GM18498 (cell line): ENCODE measurements at regions not wholly inside any gene's neighbourhood (a gene's known extent, or its start where the extent isn't known, plus 50 kb on each side); places are given as distances from the start of the nearest gene placed in this dataset.

Experiments
- ATAC-seq: cut with Tn5 transposase; IDR thresholded peaks from one replicate; pipeline ENCODE4 v1.9.1; 2021; ENCODE audit warnings: mild to moderate bottlenecking, moderate library complexity; ENCODE audit not compliant: unreplicated experiment

DNA sequence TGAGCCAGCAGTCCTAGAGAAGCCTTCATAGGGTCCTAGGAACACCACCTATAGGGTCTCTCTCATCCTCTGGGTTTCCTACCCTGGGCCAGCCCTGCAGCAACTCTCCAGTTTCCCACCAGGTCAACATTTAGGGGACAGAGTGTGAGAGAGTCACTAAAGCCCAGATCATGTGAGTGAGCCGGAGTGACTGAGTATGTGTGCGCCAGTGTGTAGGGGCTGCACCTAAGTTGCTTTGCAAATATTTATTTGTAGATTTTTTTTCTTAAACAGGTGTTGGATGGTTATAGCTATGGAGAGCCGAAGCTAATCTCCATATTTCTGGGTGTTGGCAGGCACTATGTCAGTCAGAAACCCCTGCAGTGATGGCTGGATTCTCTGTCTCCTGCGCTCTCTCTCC, 232.5 kb upstream of the NCAM1 start:
- no peak for ATAC-seq

DNA sequence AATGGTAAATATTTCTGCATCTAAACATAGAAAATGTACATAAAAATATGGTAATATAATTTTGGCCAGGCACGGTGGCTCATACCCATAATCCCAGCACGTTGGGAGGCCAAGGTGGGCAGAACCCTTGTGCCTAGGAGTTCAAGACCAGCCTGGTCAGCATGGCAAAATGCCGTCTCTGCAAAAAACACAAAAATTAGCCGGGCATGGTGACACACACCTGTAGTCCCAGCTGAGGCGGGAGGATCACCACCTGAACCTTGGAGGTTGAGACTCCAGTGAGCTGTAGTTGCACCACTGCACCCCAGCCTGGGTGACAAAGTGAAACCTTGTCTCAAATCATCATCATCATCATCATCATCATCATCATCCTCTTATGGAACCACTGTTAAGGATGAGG, 230.6 kb upstream of the NCAM1 start:
- no peak for ATAC-seq

DNA sequence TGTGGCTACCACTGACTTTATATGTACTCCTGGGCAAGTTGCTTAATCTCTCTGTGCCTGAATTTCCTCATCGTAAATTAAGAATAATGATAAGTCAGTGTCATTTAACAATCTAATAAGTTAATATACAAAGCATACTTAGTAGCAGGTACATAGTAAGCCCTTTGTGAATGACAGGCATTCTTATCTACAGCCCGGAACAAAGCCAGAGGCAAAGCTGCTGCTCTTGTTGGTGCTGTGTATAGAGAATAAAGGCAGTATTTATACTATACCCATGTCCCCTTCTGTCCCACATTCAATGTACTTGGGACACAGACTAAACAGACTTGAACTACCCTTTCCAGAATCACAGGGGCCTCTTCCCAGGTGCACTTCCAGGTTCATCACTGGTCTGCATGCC, 229.7 kb upstream of the NCAM1 start:
- ATAC-seq, result no peak

DNA sequence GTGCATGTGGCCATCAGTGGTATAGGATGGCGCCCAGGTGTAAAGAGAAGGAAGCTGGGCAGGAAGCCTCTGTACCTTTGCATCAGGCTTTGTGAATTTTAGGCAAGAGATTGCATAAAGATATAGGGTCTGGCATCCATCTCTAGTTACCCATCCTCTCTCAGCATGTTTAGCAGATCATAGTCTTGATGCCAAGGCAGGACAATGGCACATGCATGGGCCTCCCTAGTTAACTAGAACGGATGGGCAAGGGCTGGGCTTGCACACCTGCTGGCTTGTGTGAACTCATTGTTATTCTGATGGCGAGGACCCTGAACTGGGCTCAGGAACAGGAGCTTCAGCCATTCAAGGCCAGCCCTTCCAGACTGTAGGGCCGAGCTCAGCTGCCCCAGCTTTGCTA, 229.2 kb upstream of the NCAM1 start:
- ATAC-seq, result no peak

DNA sequence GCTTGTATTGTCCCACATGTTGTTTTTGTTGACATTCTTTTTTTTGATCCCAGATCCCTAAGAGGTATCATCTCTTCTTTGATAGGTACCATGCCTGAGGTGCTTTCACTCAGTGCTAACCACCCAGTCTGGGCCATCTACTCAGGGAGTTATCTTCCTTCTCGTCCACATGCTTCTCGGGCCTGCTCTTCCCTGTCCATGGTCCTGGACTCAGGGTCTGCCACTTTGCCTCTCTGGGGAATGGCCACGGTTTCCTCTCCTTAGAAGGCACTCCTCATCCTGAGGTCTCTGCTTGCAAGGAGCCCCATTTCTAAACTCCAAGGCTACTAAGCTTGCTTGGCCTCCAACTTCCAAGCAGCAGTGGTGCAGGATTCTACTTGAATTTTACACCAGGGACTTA, 227.0 kb upstream of the NCAM1 start:
- ATAC-seq, result no peak

DNA sequence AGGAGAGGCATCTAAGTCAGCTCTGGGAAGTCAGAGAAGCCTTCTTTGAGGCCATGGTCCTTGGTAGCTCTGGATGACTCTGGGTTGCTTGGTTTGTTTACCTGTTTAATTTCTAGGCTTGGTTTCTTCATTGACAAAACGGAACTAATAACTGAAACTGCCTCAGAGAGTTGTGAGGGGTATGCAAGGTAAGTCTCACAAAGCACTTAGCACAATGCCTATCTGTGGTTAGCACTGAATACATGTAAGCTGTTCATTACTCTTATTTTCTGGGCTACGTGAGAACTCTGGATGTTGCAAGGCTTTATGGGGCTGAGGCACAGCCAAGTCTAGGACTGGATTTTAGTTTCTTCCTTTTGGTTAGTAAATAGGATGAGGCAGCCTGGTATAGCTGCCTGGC, 225.8 kb upstream of the NCAM1 start:
- no peak for ATAC-seq

DNA sequence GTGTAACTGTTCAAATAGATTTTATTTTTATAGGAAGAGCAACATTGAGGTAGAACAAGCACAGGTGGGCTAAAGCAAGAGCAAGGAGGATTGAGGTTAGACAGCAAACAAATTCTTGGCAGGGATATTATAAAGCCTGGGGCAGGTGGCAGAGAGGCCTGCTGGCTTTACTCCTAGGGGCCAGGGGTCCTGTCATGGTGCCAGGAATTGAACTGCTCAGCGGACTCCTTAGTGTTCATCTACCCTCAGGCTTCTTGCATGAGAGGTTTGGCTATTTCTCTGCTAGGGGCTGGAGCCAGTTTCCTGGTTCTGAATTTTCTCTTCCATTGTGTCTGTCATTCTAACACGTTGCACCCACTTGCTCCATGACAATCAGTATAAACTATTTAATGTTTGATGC, 217.2 kb upstream of the NCAM1 start:
- ATAC-seq, result no peak

DNA sequence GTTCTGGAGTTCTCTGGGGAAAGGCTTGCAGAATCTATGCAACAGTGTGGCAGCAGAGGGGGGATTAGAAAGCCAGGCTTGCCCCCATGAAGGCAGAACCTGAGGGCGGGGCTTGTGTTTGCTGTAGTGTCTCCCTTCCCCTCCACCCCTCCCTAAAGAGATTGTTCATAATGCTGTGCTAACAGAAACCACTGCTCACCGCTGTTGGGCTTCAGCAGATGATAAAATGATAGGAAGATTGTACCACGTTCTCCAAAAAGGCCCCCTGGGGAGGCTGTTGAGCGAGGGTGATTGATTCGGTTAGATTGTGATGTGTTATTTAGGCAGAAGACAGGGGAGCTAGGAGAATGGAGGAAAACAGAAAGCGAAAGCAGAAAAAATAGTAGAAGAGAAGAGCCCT, 215.2 kb upstream of the NCAM1 start:
- no peak for ATAC-seq

DNA sequence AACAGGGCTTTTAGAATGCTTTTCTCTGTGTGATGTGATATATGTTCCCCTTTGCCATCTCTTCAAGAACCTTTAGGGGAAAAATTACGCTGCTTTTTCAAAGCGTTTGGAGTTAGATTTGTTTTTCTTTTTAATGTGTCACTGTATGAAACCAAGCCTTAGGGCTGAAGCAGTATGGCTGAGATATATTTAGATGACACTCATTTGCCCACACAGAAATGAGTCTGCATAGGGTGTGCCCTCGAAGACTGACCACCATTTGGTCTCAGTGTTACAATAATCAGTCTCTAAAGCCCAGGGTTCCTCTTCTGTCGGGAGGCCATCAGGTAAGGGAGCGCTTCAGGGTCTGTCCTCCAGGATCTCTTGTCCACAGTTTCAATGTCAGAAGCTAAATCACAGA, 213.0 kb upstream of the NCAM1 start:
- ATAC-seq, result no peak

DNA sequence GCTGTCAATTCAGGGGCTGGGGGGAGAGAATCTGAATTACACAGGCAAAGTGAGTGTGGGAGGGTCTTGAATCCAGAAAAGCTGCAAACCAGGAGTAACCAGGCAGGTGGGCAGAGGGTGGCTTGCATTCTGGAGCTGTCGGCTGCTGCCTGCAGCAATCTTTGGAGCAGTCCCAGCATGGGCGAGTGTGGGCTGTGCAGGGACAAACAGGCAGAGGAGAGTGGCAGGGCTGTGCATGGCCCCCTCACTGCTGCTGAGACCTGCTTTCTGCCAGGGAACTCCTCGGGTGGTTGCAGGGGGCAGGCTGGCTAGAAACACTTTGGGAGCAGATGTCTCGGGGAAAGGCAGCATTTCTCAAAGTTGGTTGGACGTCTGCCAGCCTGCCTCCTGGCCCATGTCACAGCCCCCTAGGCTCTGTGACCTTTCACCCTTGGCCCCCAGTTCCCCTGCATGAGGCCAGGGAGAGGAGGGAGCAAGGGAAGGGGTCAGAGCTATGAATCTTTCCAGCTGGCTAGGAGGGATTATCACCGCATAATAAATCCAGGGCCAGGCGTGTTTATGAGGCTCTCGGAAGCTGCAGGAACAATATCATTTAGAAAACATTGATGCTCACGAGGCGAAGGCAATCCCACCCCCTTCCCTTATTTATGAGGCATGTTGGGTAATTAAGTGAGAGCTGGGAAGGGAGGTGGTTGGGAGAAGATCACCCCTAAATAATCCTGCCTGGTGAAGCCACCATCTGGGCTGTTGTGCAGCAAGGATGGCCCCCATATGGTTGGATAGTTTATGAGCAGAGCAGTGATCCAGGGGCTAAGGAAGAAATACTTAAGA, 212.3 kb upstream of the NCAM1 start:
- no peak for ATAC-seq

DNA sequence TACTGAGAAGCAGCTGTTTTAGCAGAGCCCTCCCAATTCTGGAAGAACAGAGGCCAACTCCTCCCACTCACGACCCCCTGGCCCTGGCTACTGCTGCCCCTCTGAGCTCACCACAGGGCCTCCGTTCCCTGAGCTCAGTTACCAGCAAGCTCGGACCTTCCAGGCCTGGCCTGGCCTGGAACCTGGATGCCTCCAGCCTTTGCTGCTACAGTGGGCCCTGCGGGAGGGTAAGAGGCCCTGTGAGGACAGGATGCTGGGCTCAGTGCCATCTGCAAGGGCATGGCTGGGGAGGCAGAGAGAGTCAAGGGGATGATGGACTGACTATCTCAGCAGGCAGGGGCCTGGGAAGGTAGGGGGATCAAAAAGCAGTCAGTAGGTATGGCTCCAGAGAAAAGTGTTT, 209.9 kb upstream of the NCAM1 start:
- no peak for ATAC-seq

DNA sequence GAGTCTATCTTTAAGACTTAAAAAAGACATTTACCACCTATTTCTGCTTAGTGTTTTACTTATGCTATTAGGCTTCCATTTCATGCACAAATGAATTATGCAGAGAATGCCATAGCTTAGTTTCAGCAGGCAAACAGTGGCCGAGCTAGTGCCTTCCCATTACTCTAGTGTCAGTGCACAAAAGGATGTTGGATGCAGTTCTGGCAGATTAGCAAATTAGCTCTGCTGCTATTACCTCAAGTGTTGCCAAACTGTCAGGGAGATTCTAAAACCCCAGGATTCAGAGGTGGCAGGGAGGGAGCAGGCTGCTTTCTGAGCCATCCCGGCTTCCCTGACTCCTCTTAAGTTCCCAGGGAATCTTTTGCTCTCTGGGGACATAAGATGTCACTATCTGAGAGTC, 209.4 kb upstream of the NCAM1 start:
- no peak for ATAC-seq

DNA sequence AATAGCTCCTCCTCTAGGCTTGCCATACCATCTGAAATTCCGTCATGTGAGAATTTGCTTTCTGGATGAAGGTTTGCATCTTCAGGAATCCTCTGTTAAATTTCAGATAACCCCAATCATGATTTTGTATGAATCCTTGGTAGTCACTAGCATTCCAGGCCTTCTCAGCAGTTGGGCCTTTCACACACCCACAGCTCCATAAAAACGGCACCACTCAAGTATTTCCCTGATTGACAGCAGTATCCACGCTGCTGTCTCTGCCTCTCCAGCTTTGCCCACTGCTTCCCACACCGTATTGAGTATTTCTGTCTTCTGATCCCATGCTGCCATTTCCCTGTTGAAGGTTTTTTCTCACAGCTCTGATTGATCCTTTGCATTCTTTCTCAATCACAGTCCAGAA, 208.7 kb upstream of the NCAM1 start:
- ATAC-seq, result no peak

DNA sequence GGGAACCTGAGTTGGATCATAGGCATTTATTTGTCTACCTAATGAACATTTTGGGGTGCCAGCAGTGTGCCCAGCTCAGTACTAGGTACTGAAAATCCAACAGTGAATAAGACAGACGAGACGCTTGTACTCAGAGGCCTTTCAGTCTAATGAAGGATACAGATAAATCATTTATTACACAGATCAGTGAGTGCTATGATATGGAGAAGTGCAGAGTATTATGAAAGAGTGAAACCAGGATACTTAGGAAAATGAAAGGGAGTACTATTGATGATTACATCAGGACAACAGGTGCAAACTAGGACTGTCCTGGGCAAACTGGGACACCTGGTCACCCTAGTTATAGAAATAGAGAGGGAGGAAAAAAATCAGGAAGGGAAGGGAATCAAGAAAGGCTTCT, 207.5 kb upstream of the NCAM1 start:
- ATAC-seq, result no peak

DNA sequence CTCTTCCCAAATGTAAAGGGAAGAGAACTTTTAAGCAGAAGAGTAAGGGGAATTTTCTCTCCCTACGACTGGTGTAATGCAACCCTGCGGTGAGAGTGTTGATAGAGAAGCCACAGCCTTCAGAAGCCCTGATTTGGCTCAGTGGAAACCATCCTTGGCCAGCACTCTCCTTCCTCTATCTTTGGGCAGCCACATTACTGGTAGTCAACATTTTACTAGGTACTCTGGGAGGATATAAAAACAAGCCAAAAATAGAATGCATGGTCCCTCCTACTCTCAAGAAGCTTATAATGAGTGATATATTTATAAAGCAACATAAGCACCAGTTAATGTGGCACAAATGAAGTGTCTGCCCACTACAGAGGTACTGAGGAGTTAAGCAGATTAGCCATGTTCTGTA, 201.8 kb upstream of the NCAM1 start:
- ATAC-seq, result no peak

DNA sequence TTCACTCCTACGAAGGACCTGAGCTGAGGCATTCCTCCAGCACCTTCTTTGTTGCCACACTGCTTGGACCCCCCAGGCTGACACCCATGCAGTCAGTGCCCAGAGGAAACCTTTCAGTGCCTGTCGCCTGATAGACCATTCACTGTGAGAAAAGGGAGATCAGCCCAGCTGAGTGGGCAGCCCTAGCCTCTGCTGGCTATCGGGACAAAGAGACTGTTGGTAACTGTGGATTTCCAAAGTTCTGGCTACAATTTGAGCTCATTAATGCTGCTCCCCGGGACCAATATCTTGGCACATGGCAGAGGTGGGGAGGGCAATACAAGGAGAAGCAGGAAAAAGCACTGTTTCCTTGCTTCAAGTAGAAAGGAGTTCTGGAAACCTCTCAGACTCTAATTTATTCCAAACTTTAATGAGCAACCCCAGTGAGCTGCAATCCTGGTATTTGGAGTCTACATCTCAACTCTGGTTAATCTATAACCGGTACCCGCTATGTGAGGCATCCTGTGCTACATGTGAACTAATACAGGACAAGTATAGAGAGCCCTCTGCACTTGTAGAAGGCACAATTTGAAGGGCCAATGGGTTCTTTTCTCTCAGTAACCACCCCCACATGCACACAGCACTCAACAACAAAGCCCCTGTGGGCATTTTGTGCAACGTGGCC, 200.7 kb upstream of the NCAM1 start:
- ATAC-seq, result no peak

DNA sequence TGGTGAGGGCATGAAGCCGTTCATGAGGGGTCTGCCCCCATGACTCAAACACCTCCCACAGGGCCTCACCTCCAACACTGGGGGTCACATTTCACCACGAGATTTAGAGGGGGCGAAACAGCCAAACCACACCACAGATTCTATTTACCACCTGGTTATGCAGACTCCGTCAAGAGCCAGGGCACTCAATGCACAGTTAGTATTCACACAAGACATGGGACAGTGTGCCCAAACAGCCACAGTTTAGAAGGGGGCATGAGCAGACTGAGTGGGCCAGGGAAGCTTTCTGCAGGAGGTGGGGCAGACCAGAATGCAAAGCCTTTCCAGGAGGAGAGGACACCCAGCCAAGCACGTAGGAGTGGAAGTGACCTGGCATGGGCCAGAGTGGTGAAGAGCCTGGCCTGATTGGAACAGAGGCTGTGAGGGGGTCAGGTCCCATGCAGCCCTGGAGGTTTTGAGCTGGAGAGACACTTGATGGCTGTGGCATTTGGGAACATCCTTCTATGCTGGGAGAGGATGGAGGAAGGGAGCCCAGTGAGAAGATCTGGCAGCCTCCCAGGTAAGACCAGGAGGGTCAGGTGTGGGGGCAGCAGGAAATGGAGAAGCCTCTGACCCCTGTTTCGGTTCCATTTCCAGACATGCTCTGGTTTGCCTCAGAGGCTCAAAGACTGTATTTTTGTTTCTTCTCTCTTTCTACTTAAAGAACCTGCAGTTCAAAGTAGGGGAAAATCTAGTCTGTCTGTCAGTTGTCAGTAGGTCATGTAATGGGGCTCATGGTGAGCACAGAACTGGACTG, 199.1 kb upstream of the NCAM1 start:
- no peak for ATAC-seq

DNA sequence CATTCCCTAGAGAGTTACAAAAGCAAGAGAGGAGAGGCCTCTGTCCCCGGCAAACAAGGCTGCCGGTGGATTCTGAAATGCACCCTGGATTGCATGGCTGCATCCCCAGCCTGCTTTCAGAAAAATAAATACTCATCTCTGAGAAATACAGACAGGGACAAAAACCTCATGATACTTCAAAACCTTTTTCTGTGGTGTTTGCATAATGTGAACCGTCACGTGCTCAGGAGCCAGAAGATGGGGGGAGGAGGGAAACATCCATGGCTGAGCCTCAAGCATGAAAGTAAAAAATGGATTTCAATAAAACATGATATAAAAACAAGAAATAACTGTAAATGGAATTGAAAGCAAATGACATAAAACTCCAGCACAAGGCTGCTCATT, 198.5 kb upstream of the NCAM1 start:
- ATAC-seq, result no peak

DNA sequence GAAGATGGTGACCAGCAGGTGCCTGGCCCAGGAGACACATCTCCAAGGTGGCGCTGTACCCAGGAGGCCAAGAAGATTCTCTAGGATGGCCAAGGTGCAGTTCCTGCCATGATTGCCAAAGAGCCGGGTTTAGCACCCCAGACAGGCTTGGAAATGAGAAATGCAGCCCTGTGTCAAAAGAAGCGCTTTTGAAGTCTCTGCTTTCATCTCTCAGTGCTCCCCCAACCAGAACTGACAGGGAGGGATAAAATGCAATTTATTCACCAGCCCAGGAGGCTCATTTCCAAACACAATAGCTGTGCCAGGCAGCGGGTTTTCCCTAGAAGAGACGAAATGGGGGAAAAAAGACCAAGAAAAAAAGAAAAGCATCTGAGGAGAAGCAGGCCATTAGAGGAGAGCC, 195.9 kb upstream of the NCAM1 start:
- ATAC-seq, result no peak

DNA sequence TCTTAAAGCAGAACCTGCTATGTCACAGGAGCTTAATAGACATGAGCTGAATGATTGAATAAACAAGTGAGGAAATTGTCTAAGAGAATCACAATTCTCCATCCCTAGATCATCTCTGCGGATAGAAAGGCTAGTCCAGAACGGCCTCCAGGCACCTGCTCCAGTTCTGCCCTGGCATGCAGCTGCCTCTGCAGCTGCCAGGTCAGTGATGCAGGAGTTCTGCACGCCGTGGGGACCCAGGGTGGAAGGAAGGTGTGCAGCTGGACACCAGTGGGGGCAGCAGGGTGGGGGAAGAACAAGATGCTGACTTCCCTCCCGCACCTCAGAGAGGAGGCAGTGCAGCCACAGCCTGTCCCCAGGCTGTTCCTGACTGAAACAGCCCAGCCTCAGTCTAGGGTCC, 192.1 kb upstream of the NCAM1 start:
- no peak for ATAC-seq

DNA sequence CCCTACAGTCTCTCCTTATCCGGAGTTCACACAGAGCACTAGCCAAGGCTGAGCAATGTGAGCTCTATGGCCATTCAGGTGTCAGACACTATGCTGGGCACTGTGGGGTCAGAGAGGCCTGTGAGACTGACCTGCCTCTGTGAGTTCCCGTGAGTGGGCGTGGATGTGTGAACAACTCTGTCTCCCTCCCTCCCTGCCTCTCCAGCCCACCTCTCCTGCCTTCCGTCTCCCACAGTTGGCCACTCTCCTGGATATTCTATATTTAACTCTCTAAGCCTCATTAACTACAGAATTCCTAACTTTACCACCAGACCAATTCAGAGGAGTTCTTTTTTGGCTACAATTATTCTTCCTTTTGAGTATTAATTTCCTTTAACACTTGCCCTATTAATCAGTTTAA, 191.6 kb upstream of the NCAM1 start:
- ATAC-seq, result no peak

DNA sequence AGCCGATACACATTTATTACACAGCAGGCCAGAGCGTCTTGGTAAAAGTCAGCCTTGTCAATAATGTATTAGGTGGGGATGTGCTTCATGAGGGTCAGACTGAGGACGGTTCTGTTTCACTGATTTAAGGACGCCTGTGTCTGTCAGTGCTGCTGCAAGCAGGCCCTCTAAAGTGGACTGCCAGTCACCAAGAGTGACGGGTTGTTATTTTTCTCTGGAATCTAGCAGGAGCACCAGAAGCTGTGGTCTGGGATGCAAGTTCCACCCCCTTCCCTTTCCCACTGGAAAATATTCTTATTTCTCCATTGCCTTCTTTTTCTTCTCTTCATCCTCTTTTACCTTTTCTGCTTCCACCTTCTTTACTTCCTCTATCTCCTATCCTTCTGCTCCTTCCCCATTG, 191.2 kb upstream of the NCAM1 start:
- no peak for ATAC-seq
